ENCODE measurements at regions not wholly inside any gene's neighbourhood (a gene's known extent, or its start where the extent isn't known, plus 50 kb on each side); places are given as distances from the start of the nearest gene placed in this dataset.
A peak's percentile ranks its signal among the peaks of the same experiment; 100 is the strongest.

DNA sequence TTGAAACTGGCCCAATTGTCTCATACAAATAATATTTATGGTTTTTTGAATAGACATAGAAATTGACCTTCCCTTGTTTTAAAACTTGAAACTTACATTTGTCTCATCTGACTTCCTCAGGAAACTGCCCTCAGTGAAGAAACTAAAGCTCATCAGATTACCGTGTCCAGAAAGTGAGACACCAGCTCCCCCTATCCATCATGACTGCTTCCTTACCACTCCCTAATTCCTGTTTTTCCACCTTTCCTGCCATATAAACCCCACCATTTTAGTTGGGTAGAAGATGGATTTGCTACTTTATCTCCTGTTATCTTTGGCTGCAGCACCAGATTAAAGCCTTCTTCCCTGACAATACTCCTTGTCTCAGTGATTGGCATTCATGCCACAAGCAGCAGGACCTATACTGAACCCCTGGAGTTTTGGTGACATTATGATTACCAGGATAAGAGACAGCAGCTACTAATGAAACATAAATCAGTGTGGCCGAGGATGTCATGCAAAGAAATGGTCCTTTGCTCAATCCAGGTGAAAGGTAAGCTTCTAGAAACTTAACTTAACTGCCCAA lies 1627.6 kb upstream of the ZEB2 start:
- H3K9me3 ChIP-seq (ENCODE audit: control insufficient read depth in 2 of 3, insufficient read depth in 1 of 3, low read length in 3 of 3): no peaks in the 10 kb centered on the region
- no peak overlapping the region for H3K9ac ChIP-seq (ENCODE audit: low read length in 3 of 3)
- no peak overlapping the region for H3K27ac ChIP-seq (ENCODE audit: low read depth in 2 of 2, low read length in 2 of 2)
- TF ChIP-seq, protein P1, sequence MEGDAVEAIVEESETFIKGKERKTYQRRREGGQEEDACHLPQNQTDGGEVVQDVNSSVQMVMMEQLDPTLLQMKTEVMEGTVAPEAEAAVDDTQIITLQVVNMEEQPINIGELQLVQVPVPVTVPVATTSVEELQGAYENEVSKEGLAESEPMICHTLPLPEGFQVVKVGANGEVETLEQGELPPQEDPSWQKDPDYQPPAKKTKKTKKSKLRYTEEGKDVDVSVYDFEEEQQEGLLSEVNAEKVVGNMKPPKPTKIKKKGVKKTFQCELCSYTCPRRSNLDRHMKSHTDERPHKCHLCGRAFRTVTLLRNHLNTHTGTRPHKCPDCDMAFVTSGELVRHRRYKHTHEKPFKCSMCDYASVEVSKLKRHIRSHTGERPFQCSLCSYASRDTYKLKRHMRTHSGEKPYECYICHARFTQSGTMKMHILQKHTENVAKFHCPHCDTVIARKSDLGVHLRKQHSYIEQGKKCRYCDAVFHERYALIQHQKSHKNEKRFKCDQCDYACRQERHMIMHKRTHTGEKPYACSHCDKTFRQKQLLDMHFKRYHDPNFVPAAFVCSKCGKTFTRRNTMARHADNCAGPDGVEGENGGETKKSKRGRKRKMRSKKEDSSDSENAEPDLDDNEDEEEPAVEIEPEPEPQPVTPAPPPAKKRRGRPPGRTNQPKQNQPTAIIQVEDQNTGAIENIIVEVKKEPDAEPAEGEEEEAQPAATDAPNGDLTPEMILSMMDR (IDR thresholded peaks at IDR 0.05; ENCODE audit: borderline replicate concordance, extremely low read depth, insufficient read depth): no peak
- no peaks in the 10 kb centered on the region for H3K36me3 ChIP-seq (ENCODE audit: control insufficient read depth in 2 of 3, insufficient read depth in 3 of 3, low read length in 3 of 3)
- no peak for FAIRE-seq
- no peak overlapping the region for H3K4me3 ChIP-seq (ENCODE audit: low read length in 3 of 3)
- H3K4me1 ChIP-seq (ENCODE audit: control insufficient read depth in 2 of 3, insufficient read depth in 2 of 3, low read depth in 1 of 3, low read length in 3 of 3): no peaks in the 10 kb centered on the region
- intact Hi-C loops (cut with DNase I): no loop called here
- peak in 2 of 5 donors; percentile 12 to 18 for DNase-seq
- H3K27me3 ChIP-seq (ENCODE audit: control insufficient read depth, insufficient read depth, low read length): no peaks in the 10 kb centered on the region

DNA sequence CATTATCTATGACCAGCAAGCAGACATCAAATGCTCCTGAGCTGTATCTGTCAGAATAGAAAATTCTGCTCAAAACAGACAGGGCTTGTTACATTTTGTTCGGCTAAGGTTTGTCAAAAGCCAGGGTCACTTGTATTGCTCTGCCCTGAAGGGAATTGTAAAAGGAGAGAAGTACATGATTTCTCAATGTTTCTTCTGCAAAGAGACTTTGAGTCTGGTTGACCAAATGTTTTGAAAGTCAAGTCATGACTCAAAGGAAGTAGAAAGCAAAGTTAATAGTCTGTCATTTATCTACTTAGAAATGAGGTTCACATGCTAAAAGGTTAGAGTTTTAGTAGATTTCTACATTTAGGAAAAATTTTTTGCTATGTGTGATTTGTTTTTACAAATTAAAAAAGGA lies 1624.1 kb upstream of the ZEB2 start:
- Histone ChIP-seq H3K4me1 (ENCODE audit: control insufficient read depth in 2 of 3, insufficient read depth in 2 of 3, low read depth in 1 of 3, low read length in 3 of 3) (no peaks in the 10 kb centered on the region), H3K4me3 (ENCODE audit: low read length in 3 of 3) (no peak overlapping the region), H3K9ac (ENCODE audit: low read length in 3 of 3) (no peak overlapping the region), H3K27ac (ENCODE audit: low read depth in 2 of 2, low read length in 2 of 2) (no peak overlapping the region), H3K9me3 (ENCODE audit: control insufficient read depth in 2 of 3, insufficient read depth in 1 of 3, low read length in 3 of 3) (no peaks in the 10 kb centered on the region), H3K36me3 (ENCODE audit: control insufficient read depth in 2 of 3, insufficient read depth in 3 of 3, low read length in 3 of 3) (no peaks in the 10 kb centered on the region), H3K27me3 (ENCODE audit: control insufficient read depth, insufficient read depth, low read length) (no peaks in the 10 kb centered on the region)
- FAIRE-seq (no peak), DNase-seq (no peak)
- intact Hi-C loops (cut with DNase I): no loop called here
- TF ChIP-seq, protein P1 (IDR thresholded peaks at IDR 0.05; ENCODE audit: borderline replicate concordance, extremely low read depth, insufficient read depth): no peak

DNA sequence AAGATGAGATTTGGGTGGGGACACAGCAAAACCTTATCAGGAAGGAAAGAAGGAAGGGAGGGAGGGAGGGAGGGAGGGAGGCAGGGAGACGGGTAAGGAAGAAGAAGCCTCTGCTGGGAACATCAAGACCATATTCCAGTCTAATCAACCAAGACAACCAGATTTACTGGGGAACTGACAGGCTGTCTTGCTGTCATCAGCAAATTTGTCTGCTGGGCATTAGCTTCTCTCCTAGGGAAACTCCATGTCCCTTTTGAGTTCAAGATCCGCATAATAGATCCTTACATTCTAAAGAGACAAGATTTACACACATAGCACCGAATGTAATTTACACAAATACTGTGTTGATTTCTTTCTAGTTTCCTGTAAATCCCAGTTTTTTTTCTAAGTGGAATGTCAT lies 1618.9 kb upstream of the ZEB2 start:
- Histone ChIP-seq H3K9me3 (ENCODE audit: control insufficient read depth in 2 of 3, insufficient read depth in 1 of 3, low read length in 3 of 3) (no peaks in the 10 kb centered on the region), H3K4me3 (ENCODE audit: low read length in 3 of 3) (no peak overlapping the region), H3K4me1 (ENCODE audit: control insufficient read depth in 2 of 3, insufficient read depth in 2 of 3, low read depth in 1 of 3, low read length in 3 of 3) (no peaks in the 10 kb centered on the region), H3K36me3 (ENCODE audit: control insufficient read depth in 2 of 3, insufficient read depth in 3 of 3, low read length in 3 of 3) (no peaks in the 10 kb centered on the region), H3K9ac (ENCODE audit: low read length in 3 of 3) (no peak overlapping the region), H3K27ac (ENCODE audit: low read depth in 2 of 2, low read length in 2 of 2) (no peak overlapping the region), H3K27me3 (ENCODE audit: control insufficient read depth, insufficient read depth, low read length) (no peaks in the 10 kb centered on the region)
- DNase-seq (no peak), FAIRE-seq (no peak)
- TF ChIP-seq, protein P1 (IDR thresholded peaks at IDR 0.05; ENCODE audit: borderline replicate concordance, extremely low read depth, insufficient read depth): no peak
- intact Hi-C loops (cut with DNase I): no loop called here

- Histone ChIP-seq H3K36me3 (ENCODE audit: control insufficient read depth in 2 of 3, insufficient read depth in 3 of 3, low read length in 3 of 3) (no peaks in the 10 kb centered on the region), H3K4me3 (ENCODE audit: low read length in 3 of 3) (no peak overlapping the region), H3K27ac (ENCODE audit: low read depth in 2 of 2, low read length in 2 of 2) (no peak overlapping the region), H3K27me3 (ENCODE audit: control insufficient read depth, insufficient read depth, low read length) (no peaks in the 10 kb centered on the region), H3K9me3 (ENCODE audit: control insufficient read depth in 2 of 3, insufficient read depth in 1 of 3, low read length in 3 of 3) (no peaks in the 10 kb centered on the region), H3K9ac (ENCODE audit: low read length in 3 of 3) (no peak overlapping the region), H3K4me1 (ENCODE audit: control insufficient read depth in 2 of 3, insufficient read depth in 2 of 3, low read depth in 1 of 3, low read length in 3 of 3) (no peaks in the 10 kb centered on the region)
- FAIRE-seq (no peak), DNase-seq (peak in 3 of 5 donors; percentile 48 to 82 (median 80))
- TF ChIP-seq, protein P1 (IDR thresholded peaks at IDR 0.05; ENCODE audit: borderline replicate concordance, extremely low read depth, insufficient read depth): no peak
- intact Hi-C loops (cut with DNase I): no loop called here
Measured at GRCh38 chr2:146135245-146135644, 1615.3 kb upstream of the ZEB2 start.

All from kidney (tissue), 13 donors.